DOHH2 (cell line): ENCODE measurements at regions not wholly inside any gene's neighbourhood (a gene's known extent, or its start where the extent isn't known, plus 50 kb on each side); places are given as distances from the start of the nearest gene placed in this dataset.

ENCODE experiments used
- CTCF ChIP-seq: fragments of 200-600 bp; sonication (generic); IDR thresholded peaks from one replicate; pipeline ENCODE4 v1.5.1; 2014; ENCODE audit warnings: antibody characterized with exemption, mild to moderate bottlenecking, low read depth, low read length; ENCODE audit not compliant: poor library complexity, severe bottlenecking
- EZH2phosphoT487 ChIP-seq: fragments of 200-600 bp; sonication (generic); IDR thresholded peaks from 2 replicates; pipeline ENCODE4 v1.6.1; 2017; ENCODE audit warnings: borderline replicate concordance, mild to moderate bottlenecking, antibody characterized with exemption, low read length, moderate library complexity, mixed read lengths

- TF ChIP-seq CTCF = no peak
- no peak for TF ChIP-seq EZH2phosphoT487
Measured at GRCh38 chr10:78457804-78458482, 424.3 kb downstream of the RPS24 start.
